NB4 (cell line): ENCODE measurements at regions not wholly inside any gene's neighbourhood (a gene's known extent, or its start where the extent isn't known, plus 50 kb on each side); places are given as distances from the start of the nearest gene placed in this dataset.

Experiments used
- MAX ChIP-seq: IDR thresholded peaks from 2 replicates; pipeline ENCODE4 v1.6.1; 2011; ENCODE audit warnings: low read depth, low read length
- POLR2A ChIP-seq: IDR thresholded peaks from 2 replicates; pipeline ENCODE4 v1.6.1; 2011; ENCODE audit warnings: mild to moderate bottlenecking; ENCODE audit not compliant: insufficient read length; ENCODE audit errors: extremely low read depth
- TF ChIP-seq, protein P1 (sequence below): IDR thresholded peaks from one replicate; pipeline ENCODE4 v1.5.1; 2012; ENCODE audit warnings: low read depth, low read length

DNA sequence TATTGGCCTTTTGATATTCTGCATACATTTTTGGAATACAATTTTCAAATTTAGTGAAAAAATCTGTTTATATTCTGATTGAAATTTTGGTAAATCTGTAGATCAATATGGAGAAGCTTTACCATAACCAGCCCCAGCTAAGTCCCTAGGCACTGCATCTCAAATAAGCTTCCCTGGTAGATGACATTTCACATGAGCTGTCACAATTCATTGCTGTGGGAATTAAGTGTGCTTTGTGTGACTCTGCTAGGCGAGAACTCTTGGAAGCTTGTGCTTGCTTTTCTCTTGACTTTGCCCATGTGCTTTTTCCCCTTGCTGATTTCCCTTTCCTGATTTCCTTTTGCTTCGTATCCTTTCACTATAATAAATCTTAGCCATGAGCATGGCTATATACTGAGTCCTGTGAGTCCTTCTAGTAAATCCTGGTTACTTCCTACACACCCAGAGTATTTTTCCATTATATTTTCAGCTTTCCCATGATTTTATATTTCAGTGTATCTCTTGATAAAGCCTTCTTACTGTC lies 166.5 kb upstream of the MMS22L start:
- TF ChIP-seq POLR2A (no peak), MAX (no peak)
- TF ChIP-seq, protein P1, sequence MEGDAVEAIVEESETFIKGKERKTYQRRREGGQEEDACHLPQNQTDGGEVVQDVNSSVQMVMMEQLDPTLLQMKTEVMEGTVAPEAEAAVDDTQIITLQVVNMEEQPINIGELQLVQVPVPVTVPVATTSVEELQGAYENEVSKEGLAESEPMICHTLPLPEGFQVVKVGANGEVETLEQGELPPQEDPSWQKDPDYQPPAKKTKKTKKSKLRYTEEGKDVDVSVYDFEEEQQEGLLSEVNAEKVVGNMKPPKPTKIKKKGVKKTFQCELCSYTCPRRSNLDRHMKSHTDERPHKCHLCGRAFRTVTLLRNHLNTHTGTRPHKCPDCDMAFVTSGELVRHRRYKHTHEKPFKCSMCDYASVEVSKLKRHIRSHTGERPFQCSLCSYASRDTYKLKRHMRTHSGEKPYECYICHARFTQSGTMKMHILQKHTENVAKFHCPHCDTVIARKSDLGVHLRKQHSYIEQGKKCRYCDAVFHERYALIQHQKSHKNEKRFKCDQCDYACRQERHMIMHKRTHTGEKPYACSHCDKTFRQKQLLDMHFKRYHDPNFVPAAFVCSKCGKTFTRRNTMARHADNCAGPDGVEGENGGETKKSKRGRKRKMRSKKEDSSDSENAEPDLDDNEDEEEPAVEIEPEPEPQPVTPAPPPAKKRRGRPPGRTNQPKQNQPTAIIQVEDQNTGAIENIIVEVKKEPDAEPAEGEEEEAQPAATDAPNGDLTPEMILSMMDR = no peak
